GM12875 (cell line): ENCODE measurements at regions not wholly inside any gene's neighbourhood (a gene's known extent, or its start where the extent isn't known, plus 50 kb on each side); places are given as distances from the start of the nearest gene placed in this dataset.

Experiments
- H3K4me3 ChIP-seq: one replicate; pipeline ENCODE4 v1.5.1; 2011; ENCODE audit warnings: low read depth, low read length, control low read depth
- CTCF ChIP-seq: IDR thresholded peaks from 2 replicates; pipeline ENCODE4 v1.5.1; 2011; ENCODE audit warnings: low read depth, mild to moderate bottlenecking, control low read depth, inconsistent platforms, low read length, moderate library complexity, borderline replicate concordance; ENCODE audit not compliant: insufficient read depth

DNA sequence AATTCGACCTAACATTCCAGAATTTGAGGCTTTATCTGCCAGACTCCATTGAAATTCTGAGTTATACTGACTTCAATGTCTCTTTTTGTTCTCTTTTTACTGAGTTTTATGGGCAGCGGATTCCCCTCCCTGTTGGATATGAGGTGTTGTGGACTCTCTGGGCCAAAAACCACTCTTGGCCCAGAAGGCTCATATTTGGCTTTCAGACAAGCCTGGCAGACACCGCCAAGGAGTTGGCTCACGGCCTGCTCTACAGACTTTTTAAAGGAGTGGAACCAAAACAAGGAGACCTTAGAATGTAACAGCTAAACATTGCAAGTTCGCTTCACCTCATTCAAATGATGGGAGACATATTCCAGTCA, 206.4 kb upstream of the NCKAP5 start:
- no peak for TF ChIP-seq CTCF
- no peak overlapping the region for H3K4me3 ChIP-seq

- H3K4me3 ChIP-seq = no peak overlapping the region
- no peak for TF ChIP-seq CTCF
Measured at GRCh38 chr2:133776936-133777573, 208.8 kb upstream of the NCKAP5 start.

DNA sequence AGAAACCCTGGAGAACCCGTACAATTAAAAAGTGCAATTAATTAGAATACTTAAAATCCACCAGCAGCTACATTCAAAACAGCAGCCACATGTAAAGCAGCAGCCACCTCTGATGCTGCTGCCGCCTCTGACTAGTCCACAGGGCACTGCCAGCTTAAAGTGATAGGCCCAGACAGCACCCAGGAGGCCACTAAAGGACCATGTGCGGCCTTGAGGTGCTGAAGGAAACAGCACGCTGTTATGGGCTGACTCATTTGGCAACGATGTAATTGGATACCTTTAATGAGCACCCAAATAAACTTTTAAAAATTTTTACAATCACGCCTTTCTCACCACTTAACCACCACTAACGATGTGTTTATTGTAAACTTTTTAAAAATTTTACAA, 209.3 kb upstream of the NCKAP5 start:
- no peak for TF ChIP-seq CTCF
- no peak overlapping the region for H3K4me3 ChIP-seq

DNA sequence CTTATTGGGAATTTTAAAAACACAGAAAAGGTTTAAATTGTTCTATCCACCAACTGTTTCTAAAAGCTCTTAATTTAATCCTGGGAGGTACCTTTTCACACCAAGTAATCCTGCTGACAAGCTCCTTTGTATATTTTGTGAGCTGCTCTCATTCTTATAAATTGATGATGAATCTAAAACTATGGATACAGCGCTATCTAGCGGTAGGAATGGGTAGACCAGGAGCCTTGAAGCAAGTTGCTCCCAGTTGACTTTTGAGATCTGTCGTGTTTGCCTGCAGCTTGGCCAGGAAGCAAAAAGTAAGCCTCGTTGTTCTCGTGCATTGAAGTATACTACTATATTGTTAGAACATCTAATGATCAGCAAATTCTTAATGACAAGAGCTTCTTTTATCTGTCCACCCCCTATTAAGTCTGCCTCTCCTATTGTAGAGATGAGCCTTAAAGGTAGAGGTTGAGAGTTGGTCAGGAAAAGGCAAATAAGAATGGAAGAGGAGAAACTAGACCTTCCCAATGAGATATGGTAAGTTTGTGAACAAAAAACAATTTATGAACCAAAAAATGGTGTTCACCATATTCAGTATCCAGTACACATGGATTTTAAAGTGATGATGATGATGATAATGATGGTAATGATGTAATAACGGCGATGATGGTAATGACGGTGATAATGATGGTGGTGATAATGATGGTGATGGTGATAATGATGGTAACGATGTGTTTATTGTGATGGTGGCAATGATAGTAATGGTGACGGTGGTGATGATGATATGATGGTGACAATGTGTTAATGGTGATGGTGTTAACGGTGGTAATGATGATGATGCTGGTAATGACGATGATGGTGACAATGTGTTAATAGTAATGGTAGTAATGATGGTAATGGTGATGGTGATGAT, 212.1 kb upstream of the NCKAP5 start:
- TF ChIP-seq CTCF = peak; percentile 68
- no peak overlapping the region for H3K4me3 ChIP-seq

GRCh38 chr2:133780997-133781513, 212.8 kb upstream of the NCKAP5 start:
- TF ChIP-seq CTCF = no peak
- no peak overlapping the region for H3K4me3 ChIP-seq

GRCh38 chr2:133787207-133787606, 218.9 kb upstream of the NCKAP5 start:
- H3K4me3 ChIP-seq = no peak overlapping the region
- no peak for TF ChIP-seq CTCF
